CD4-positive, CD25-positive, alpha-beta regulatory T cell (primary cell): ENCODE measurements at regions not wholly inside any gene's neighbourhood (a gene's known extent, or its start where the extent isn't known, plus 50 kb on each side); places are given as distances from the start of the nearest gene placed in this dataset.
"Not testable (repeated sequence)": the region's sequence is repeated elsewhere in the genome, so short reads cannot be mapped to it uniquely, and the experiment has no call there.

Source experiments
- ATAC-seq, 2 donors: fragments of 150-1000 bp; cut with Tn5 transposase; one replicate each; pipeline ENCODE4 v1.10.0; 2021; ENCODE audit warnings: low read depth in 2 of 2, moderate number of reproducible peaks in 2 of 2, moderate library complexity in 1 of 2
- DNase-seq, 3 donors: peaks; one replicate each; pipeline versions ENCODE4 v3.0.0 to v3.0.0-alpha.2; 2012 to 2022; ENCODE audit warnings: mixed read lengths in 1 of 3
- H3K27ac ChIP-seq: one replicate; pipeline ENCODE4 v1.7.0; 2013; ENCODE audit warnings: mild to moderate bottlenecking, low read length; ENCODE audit not compliant: insufficient read depth, poor library complexity, severe bottlenecking
- H3K27me3 ChIP-seq: one replicate; pipeline ENCODE4 v1.7.0; 2013; ENCODE audit warnings: low read length; ENCODE audit not compliant: control insufficient read depth, insufficient read depth
- H3K36me3 ChIP-seq: one replicate; pipeline ENCODE4 v1.7.0; 2013; ENCODE audit warnings: mild to moderate bottlenecking, low read length, moderate library complexity; ENCODE audit not compliant: control insufficient read depth, insufficient read depth
- H3K4me1 ChIP-seq: 2 replicates; pipeline ENCODE4 v1.7.0; 2013; ENCODE audit warnings: mild to moderate bottlenecking, low read length; ENCODE audit not compliant: insufficient read depth, control insufficient read depth, poor library complexity, severe bottlenecking
- H3K4me3 ChIP-seq: one replicate; pipeline ENCODE4 v1.7.0; 2013; ENCODE audit warnings: low read depth, mild to moderate bottlenecking, low read length, moderate library complexity
- H3K9me3 ChIP-seq, 2 experiments: 1 replicate in 1 of 2; 2 replicates in 1 of 2; pipeline ENCODE4 v1.7.0; 2013; ENCODE audit warnings: low read length in 2 of 2, mild to moderate bottlenecking in 1 of 2, moderate library complexity in 1 of 2; ENCODE audit not compliant: control insufficient read depth in 2 of 2
- H3K27ac Mint-ChIP-seq, 3 donors: one replicate each; pipeline ENCODE4 v1.8.0; 2020 to 2022; ENCODE audit warnings: mild to moderate bottlenecking in 3 of 3, mixed read lengths in 3 of 3, moderate library complexity in 2 of 3
- H3K27me3 Mint-ChIP-seq: one replicate; pipeline ENCODE4 v1.8.0; 2022; ENCODE audit warnings: mild to moderate bottlenecking, mixed read lengths
- H3K36me3 Mint-ChIP-seq: one replicate; pipeline ENCODE4 v1.8.0; 2020; ENCODE audit warnings: mixed read lengths
- H3K4me1 Mint-ChIP-seq, 4 donors: one replicate each; pipeline ENCODE4 v1.8.0; 2020 to 2022; ENCODE audit warnings: mixed read lengths in 4 of 4, mild to moderate bottlenecking in 1 of 4
- H3K4me3 Mint-ChIP-seq, 4 donors: one replicate each; pipeline ENCODE4 v1.8.0; 2020 to 2022; ENCODE audit warnings: mild to moderate bottlenecking in 4 of 4, mixed read lengths in 4 of 4, moderate library complexity in 3 of 4
- H3K9me3 Mint-ChIP-seq, 7 donors: one replicate each; pipeline ENCODE4 v1.8.0; 2020 to 2022; ENCODE audit warnings: mixed read lengths in 7 of 7, mild to moderate bottlenecking in 3 of 7, moderate library complexity in 2 of 7

GRCh38 chr3:147710753-147711152 lies 301.6 kb downstream of the ZIC1 start:
- not testable (repeated sequence) for H3K4me3 Mint-ChIP-seq, H3K9me3 ChIP-seq, H3K4me1 ChIP-seq, H3K27me3 ChIP-seq, H3K27me3 Mint-ChIP-seq, H3K4me3 ChIP-seq, H3K36me3 Mint-ChIP-seq, H3K27ac ChIP-seq, H3K4me1 Mint-ChIP-seq, ATAC-seq, H3K27ac Mint-ChIP-seq, H3K36me3 ChIP-seq, DNase-seq
- H3K9me3 Mint-ChIP-seq, result peaks cover 2 to 14% (median 9%) of the 10 kb centered on the region in 7 donors

- no peaks in the 10 kb centered on the region for H3K36me3 Mint-ChIP-seq
- no peak overlapping the region for H3K4me3 ChIP-seq
- H3K4me1 ChIP-seq, result no peaks in the 10 kb centered on the region
- no peaks in the 10 kb centered on the region for H3K4me1 Mint-ChIP-seq
- no peaks in the 10 kb centered on the region for H3K36me3 ChIP-seq
- ATAC-seq (no peak), DNase-seq (no peak)
- H3K27ac Mint-ChIP-seq, result no peak overlapping the region
- no peaks in the 10 kb centered on the region for H3K27me3 Mint-ChIP-seq
- H3K9me3 Mint-ChIP-seq, result peaks cover 1 to 17% (median 10%) of the 10 kb centered on the region in 7 donors
- H3K4me3 Mint-ChIP-seq, result no peak overlapping the region
- H3K27ac ChIP-seq, result no peak overlapping the region
- H3K9me3 ChIP-seq, result no peaks in the 10 kb centered on the region
- no peaks in the 10 kb centered on the region for H3K27me3 ChIP-seq
These were observed 303.2 kb downstream of the ZIC1 start for GRCh38 chr3:147712357-147712756.

GRCh38 chr3:147712758-147713157 lies 303.6 kb downstream of the ZIC1 start:
- H3K27ac ChIP-seq, H3K9me3 ChIP-seq, H3K4me1 Mint-ChIP-seq, DNase-seq, H3K27me3 ChIP-seq, H3K27me3 Mint-ChIP-seq, H3K4me1 ChIP-seq, H3K36me3 ChIP-seq, H3K4me3 ChIP-seq, ATAC-seq, H3K27ac Mint-ChIP-seq, H3K36me3 Mint-ChIP-seq, H3K4me3 Mint-ChIP-seq: not testable (repeated sequence)
- H3K9me3 Mint-ChIP-seq, result peaks cover 0 to 17% (median 9%) of the 10 kb centered on the region in 7 donors

GRCh38 chr3:147713234-147714133 lies 304.3 kb downstream of the ZIC1 start:
- Histone ChIP-seq H3K9me3 (no peaks in the 10 kb centered on the region), H3K4me3 (no peak overlapping the region), H3K27ac (no peak overlapping the region), H3K27me3 (no peaks in the 10 kb centered on the region), H3K4me1 (no peaks in the 10 kb centered on the region), H3K36me3 (no peaks in the 10 kb centered on the region)
- no peak for DNase-seq
- Mint-ChIP-seq H3K27ac (no peak overlapping the region), H3K36me3 (no peaks in the 10 kb centered on the region), H3K4me3 (no peak overlapping the region), H3K4me1 (no peaks in the 10 kb centered on the region), H3K9me3 (peaks cover 0 to 20% (median 12%) of the 10 kb centered on the region in 7 donors), H3K27me3 (no peaks in the 10 kb centered on the region)
- ATAC-seq, result no peak

GRCh38 chr3:147729641-147730040 lies 320.5 kb downstream of the ZIC1 start:
- no peaks in the 10 kb centered on the region for H3K4me1 ChIP-seq
- no peak overlapping the region for H3K27ac Mint-ChIP-seq
- no peaks in the 10 kb centered on the region for H3K36me3 ChIP-seq
- H3K4me1 Mint-ChIP-seq, result no peaks in the 10 kb centered on the region
- H3K36me3 Mint-ChIP-seq, result no peaks in the 10 kb centered on the region
- H3K4me3 Mint-ChIP-seq, result no peak overlapping the region
- H3K9me3 Mint-ChIP-seq, result peaks cover 0 to 9% (median 2%) of the 10 kb centered on the region in 7 donors
- ATAC-seq (no peak), DNase-seq (no peak)
- no peaks in the 10 kb centered on the region for H3K9me3 ChIP-seq
- H3K4me3 ChIP-seq, result no peak overlapping the region
- no peaks in the 10 kb centered on the region for H3K27me3 Mint-ChIP-seq
- H3K27ac ChIP-seq, result no peak overlapping the region
- no peaks in the 10 kb centered on the region for H3K27me3 ChIP-seq

- H3K36me3 ChIP-seq, result no peaks in the 10 kb centered on the region
- no peak overlapping the region for H3K27ac ChIP-seq
- no peaks in the 10 kb centered on the region for H3K9me3 ChIP-seq
- H3K36me3 Mint-ChIP-seq, result no peaks in the 10 kb centered on the region
- no peaks in the 10 kb centered on the region for H3K4me1 ChIP-seq
- H3K9me3 Mint-ChIP-seq, result peaks cover 0 to 8% (median 0%) of the 10 kb centered on the region in 7 donors
- H3K27me3 ChIP-seq, result no peaks in the 10 kb centered on the region
- no peak overlapping the region for H3K4me3 ChIP-seq
- ATAC-seq (no peak), DNase-seq (no peak)
- H3K27ac Mint-ChIP-seq, result no peak overlapping the region
- no peaks in the 10 kb centered on the region for H3K4me1 Mint-ChIP-seq
- no peak overlapping the region for H3K4me3 Mint-ChIP-seq
- no peaks in the 10 kb centered on the region for H3K27me3 Mint-ChIP-seq
These were observed 321.1 kb downstream of the ZIC1 start for GRCh38 chr3:147730284-147730683.

GRCh38 chr3:147733217-147733616 lies 324.1 kb downstream of the ZIC1 start:
- no peaks in the 10 kb centered on the region for H3K36me3 Mint-ChIP-seq
- no peak for ATAC-seq
- Histone ChIP-seq H3K9me3 (no peaks in the 10 kb centered on the region), H3K27ac (no peak overlapping the region), H3K4me1 (no peaks in the 10 kb centered on the region), H3K36me3 (no peaks in the 10 kb centered on the region), H3K4me3 (no peak overlapping the region), H3K27me3 (no peaks in the 10 kb centered on the region)
- H3K27me3 Mint-ChIP-seq, result no peaks in the 10 kb centered on the region
- no peak for DNase-seq
- no peak overlapping the region for H3K27ac Mint-ChIP-seq
- peaks cover 0 to 2% (median 0%) of the 10 kb centered on the region in 7 donors for H3K9me3 Mint-ChIP-seq
- H3K4me1 Mint-ChIP-seq, result no peaks in the 10 kb centered on the region
- H3K4me3 Mint-ChIP-seq, result no peak overlapping the region

- no peaks in the 10 kb centered on the region for H3K27me3 Mint-ChIP-seq
- ATAC-seq (no peak), DNase-seq (no peak)
- H3K27ac ChIP-seq, result no peak overlapping the region
- no peak overlapping the region for H3K27ac Mint-ChIP-seq
- H3K4me1 ChIP-seq, result no peaks in the 10 kb centered on the region
- no peaks in the 10 kb centered on the region for H3K36me3 Mint-ChIP-seq
- H3K9me3 ChIP-seq, result no peaks in the 10 kb centered on the region
- no peaks in the 10 kb centered on the region for H3K4me1 Mint-ChIP-seq
- no peak overlapping the region for H3K4me3 Mint-ChIP-seq
- no peaks in the 10 kb centered on the region for H3K27me3 ChIP-seq
- H3K9me3 Mint-ChIP-seq, result peaks cover 0 to 2% (median 0%) of the 10 kb centered on the region in 7 donors
- no peak overlapping the region for H3K4me3 ChIP-seq
- H3K36me3 ChIP-seq, result no peaks in the 10 kb centered on the region
These were observed 326.5 kb downstream of the ZIC1 start for GRCh38 chr3:147735616-147736015.
